ENCODE measurements at regions not wholly inside any gene's neighbourhood (a gene's known extent, or its start where the extent isn't known, plus 50 kb on each side); places are given as distances from the start of the nearest gene placed in this dataset.

GRCh38 chr1:36737767-36738166 is 255.1 kb upstream of the CSF3R start:
- H3K9me3 ChIP-seq: no peaks in the 10 kb centered on the region
- no peak overlapping the region for H3K4me3 ChIP-seq
- intact Hi-C loops (cut with DNase I; ENCODE audit: low total_unique reads): no loop called here
- DNase-seq: no peak
- H3K27me3 ChIP-seq: no peaks in the 10 kb centered on the region
- H3K4me1 ChIP-seq: no peaks in the 10 kb centered on the region
- TF ChIP-seq CTCF (IDR thresholded peaks at IDR 0.05): no peak
- no peak for TF ChIP-seq POLR2A (IDR thresholded peaks at IDR 0.05)
- no peaks in the 10 kb centered on the region for H3K36me3 ChIP-seq (ENCODE audit: low read depth, missing control alignments)
- 60 to 64% methylated on average over 11 of the region's 11 CpGs for WGBS, 2 donors
- H3K27ac ChIP-seq: no peak overlapping the region

- no peaks in the 10 kb centered on the region for H3K4me1 ChIP-seq
- no peaks in the 10 kb centered on the region for H3K27me3 ChIP-seq
- 78 to 86% methylated on average over 5 of the region's 5 CpGs for WGBS, 2 donors
- no peaks in the 10 kb centered on the region for H3K36me3 ChIP-seq (ENCODE audit: low read depth, missing control alignments)
- DNase-seq: no peak
- TF ChIP-seq CTCF (IDR thresholded peaks at IDR 0.05) (no peak), POLR2A (IDR thresholded peaks at IDR 0.05) (no peak)
- H3K27ac ChIP-seq: no peak overlapping the region
- H3K9me3 ChIP-seq: no peaks in the 10 kb centered on the region
- intact Hi-C loops (cut with DNase I; ENCODE audit: low total_unique reads): no loop called here
- no peak overlapping the region for H3K4me3 ChIP-seq
These were observed 254.4 kb upstream of the CSF3R start for GRCh38 chr1:36737038-36737555.

- Histone ChIP-seq H3K27me3 (no peaks in the 10 kb centered on the region), H3K9me3 (no peaks in the 10 kb centered on the region), H3K27ac (no peak overlapping the region), H3K4me1 (no peaks in the 10 kb centered on the region), H3K4me3 (no peak overlapping the region), H3K36me3 (ENCODE audit: low read depth, missing control alignments) (no peaks in the 10 kb centered on the region)
- 50 to 71% methylated on average over 18 of the region's 18 CpGs for WGBS, 2 donors
- peak; percentile 17 for DNase-seq
- intact Hi-C loops (cut with DNase I; ENCODE audit: low total_unique reads): no loop called here
- TF ChIP-seq CTCF (IDR thresholded peaks at IDR 0.05) (no peak), POLR2A (IDR thresholded peaks at IDR 0.05) (no peak)
These were observed 253.4 kb upstream of the CSF3R start for GRCh38 chr1:36735939-36736730.

- Histone ChIP-seq H3K27me3 (no peaks in the 10 kb centered on the region), H3K27ac (no peak overlapping the region), H3K4me3 (no peak overlapping the region), H3K9me3 (no peaks in the 10 kb centered on the region), H3K4me1 (no peaks in the 10 kb centered on the region), H3K36me3 (ENCODE audit: low read depth, missing control alignments) (no peaks in the 10 kb centered on the region)
- no peak for DNase-seq
- 91 to 94% methylated on average over 4 of the region's 4 CpGs for WGBS, 2 donors
- no peak for TF ChIP-seq POLR2A (IDR thresholded peaks at IDR 0.05)
- TF ChIP-seq CTCF (IDR thresholded peaks at IDR 0.05): no peak
- intact Hi-C loops (cut with DNase I; ENCODE audit: low total_unique reads): no loop called here
These were observed 252.7 kb upstream of the CSF3R start for GRCh38 chr1:36735436-36735835.

- no peak for TF ChIP-seq POLR2A (IDR thresholded peaks at IDR 0.05)
- no peak for TF ChIP-seq CTCF (IDR thresholded peaks at IDR 0.05)
- Histone ChIP-seq H3K36me3 (ENCODE audit: low read depth, missing control alignments) (no peaks in the 10 kb centered on the region), H3K4me1 (no peaks in the 10 kb centered on the region), H3K4me3 (no peak overlapping the region), H3K9me3 (no peaks in the 10 kb centered on the region), H3K27me3 (no peaks in the 10 kb centered on the region), H3K27ac (no peak overlapping the region)
- DNase-seq: no peak
- 68 to 83% methylated on average over 2 of the region's 2 CpGs for WGBS, 2 donors
- intact Hi-C loops (cut with DNase I; ENCODE audit: low total_unique reads): no loop called here
These were observed 251.6 kb upstream of the CSF3R start for GRCh38 chr1:36734356-36734755.

All from testis (tissue), 2 donors.